Endothelial cell (in vitro differentiated cells): ENCODE measurements at regions not wholly inside any gene's neighbourhood (a gene's known extent, or its start where the extent isn't known, plus 50 kb on each side); places are given as distances from the start of the nearest gene placed in this dataset.

ENCODE experiments used
- DNase-seq: peaks from one replicate; pipeline ENCODE4 v3.0.0; 2021; ENCODE audit warnings: low spot score
- H3K27ac Mint-ChIP-seq: one replicate; pipeline ENCODE4 v1.8.0; 2021; ENCODE audit warnings: mixed read lengths, inconsistent platforms; ENCODE audit not compliant: unreplicated experiment
- H3K27me3 Mint-ChIP-seq: one replicate; pipeline ENCODE4 v1.8.0; 2021; ENCODE audit warnings: mild to moderate bottlenecking, moderate library complexity, mixed read lengths, inconsistent platforms; ENCODE audit not compliant: unreplicated experiment
- H3K36me3 Mint-ChIP-seq: one replicate; pipeline ENCODE4 v1.8.0; 2021; ENCODE audit warnings: mild to moderate bottlenecking, low read depth, mixed read lengths, inconsistent platforms; ENCODE audit not compliant: unreplicated experiment
- H3K4me1 Mint-ChIP-seq: one replicate; pipeline ENCODE4 v1.8.0; 2021; ENCODE audit warnings: mild to moderate bottlenecking, mixed read lengths, inconsistent platforms; ENCODE audit not compliant: unreplicated experiment
- H3K4me3 Mint-ChIP-seq: one replicate; pipeline ENCODE4 v1.8.0; 2021; ENCODE audit warnings: mild to moderate bottlenecking, mixed read lengths, inconsistent platforms; ENCODE audit not compliant: unreplicated experiment
- H3K9me3 Mint-ChIP-seq: one replicate; pipeline ENCODE4 v1.8.0; 2021; ENCODE audit warnings: mixed read lengths, inconsistent platforms; ENCODE audit not compliant: unreplicated experiment
- TF ChIP-seq, protein P1 (sequence below): fragments of 200-600 bp; sonication (generic); IDR thresholded peaks from one replicate; pipeline ENCODE4 v1.5.0; 2021; ENCODE audit warnings: antibody characterized with exemption; ENCODE audit not compliant: unreplicated experiment

DNA sequence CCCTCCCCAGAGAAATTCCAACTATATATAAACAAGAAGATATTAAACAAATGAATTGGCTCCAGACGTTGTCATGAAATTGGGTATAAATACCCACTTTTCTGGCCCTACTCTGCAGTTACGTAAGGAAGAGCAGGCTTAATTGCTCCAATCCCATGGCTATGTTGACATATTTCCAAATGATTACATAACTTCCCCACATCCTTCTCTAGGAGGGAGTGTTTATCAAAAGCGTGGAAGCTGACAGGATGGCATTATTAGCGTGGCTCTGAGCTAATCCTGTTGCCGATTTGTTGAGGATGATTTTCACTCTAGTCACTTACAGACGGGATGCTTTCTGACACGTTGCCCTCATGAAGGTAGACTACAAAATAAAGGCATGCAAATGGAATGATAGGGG, 347.5 kb upstream of the TMCO5A start:
- Mint-ChIP-seq H3K9me3 (no peaks in the 10 kb centered on the region), H3K27ac (no peak overlapping the region), H3K27me3 (peaks cover 1% of the 10 kb centered on the region), H3K4me3 (no peak overlapping the region), H3K36me3 (no peaks in the 10 kb centered on the region), H3K4me1 (peaks cover 18% of the 10 kb centered on the region)
- no peak for DNase-seq
- TF ChIP-seq, protein P1, sequence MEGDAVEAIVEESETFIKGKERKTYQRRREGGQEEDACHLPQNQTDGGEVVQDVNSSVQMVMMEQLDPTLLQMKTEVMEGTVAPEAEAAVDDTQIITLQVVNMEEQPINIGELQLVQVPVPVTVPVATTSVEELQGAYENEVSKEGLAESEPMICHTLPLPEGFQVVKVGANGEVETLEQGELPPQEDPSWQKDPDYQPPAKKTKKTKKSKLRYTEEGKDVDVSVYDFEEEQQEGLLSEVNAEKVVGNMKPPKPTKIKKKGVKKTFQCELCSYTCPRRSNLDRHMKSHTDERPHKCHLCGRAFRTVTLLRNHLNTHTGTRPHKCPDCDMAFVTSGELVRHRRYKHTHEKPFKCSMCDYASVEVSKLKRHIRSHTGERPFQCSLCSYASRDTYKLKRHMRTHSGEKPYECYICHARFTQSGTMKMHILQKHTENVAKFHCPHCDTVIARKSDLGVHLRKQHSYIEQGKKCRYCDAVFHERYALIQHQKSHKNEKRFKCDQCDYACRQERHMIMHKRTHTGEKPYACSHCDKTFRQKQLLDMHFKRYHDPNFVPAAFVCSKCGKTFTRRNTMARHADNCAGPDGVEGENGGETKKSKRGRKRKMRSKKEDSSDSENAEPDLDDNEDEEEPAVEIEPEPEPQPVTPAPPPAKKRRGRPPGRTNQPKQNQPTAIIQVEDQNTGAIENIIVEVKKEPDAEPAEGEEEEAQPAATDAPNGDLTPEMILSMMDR: no peak

DNA sequence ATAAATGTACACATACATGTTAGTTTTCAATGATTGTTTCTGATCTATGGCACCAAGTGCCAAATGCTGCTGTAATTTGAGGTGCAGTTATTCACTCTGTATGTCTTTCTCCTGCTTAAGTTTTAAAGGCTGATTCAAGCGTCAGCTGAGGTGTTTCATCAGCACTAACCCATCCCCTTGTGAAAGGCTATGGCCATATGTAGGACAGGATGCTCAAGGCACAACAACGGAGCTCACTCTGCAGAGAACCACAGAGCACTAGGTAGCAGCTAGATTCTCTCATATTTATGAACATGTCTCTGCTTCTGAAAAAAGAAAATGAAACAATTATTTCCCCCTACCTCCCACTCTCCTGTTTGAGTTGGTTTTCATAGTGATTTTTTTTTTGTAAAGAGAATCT, 340.0 kb upstream of the TMCO5A start:
- H3K9me3 Mint-ChIP-seq: no peaks in the 10 kb centered on the region
- no peak overlapping the region for H3K4me3 Mint-ChIP-seq
- H3K27me3 Mint-ChIP-seq: no peaks in the 10 kb centered on the region
- no peaks in the 10 kb centered on the region for H3K4me1 Mint-ChIP-seq
- TF ChIP-seq, protein P1: no peak
- H3K36me3 Mint-ChIP-seq: no peaks in the 10 kb centered on the region
- no peak for DNase-seq
- no peak overlapping the region for H3K27ac Mint-ChIP-seq

DNA sequence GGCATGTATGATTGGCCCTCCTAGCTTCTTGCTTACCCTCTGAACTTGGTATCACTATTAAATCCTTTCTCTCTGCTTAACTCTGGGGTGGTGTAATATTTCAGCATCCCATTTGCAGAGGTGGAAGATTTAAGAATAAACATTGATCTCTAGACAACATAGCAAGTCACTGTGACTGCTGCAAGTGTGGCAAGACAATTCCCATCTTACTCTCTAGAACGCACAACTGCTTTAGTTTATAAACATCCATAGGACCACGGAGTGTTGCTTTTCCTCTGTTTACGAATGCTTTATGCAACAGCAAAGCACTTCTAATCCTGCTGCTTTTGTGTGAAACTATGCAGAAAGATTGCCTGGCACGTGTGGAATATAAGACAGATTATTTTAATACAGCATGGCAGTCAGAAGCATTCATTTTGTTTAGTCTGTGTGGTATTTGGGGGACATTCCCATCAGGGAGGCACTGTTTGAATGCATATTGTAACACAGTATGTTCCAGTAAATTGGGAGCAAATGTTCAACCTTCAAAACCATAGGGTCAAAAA, 338.9 kb upstream of the TMCO5A start:
- no peak for DNase-seq
- Mint-ChIP-seq H3K9me3 (no peaks in the 10 kb centered on the region), H3K27me3 (no peaks in the 10 kb centered on the region), H3K4me3 (no peak overlapping the region), H3K36me3 (no peaks in the 10 kb centered on the region), H3K4me1 (no peaks in the 10 kb centered on the region), H3K27ac (no peak overlapping the region)
- TF ChIP-seq, protein P1: no peak

DNA sequence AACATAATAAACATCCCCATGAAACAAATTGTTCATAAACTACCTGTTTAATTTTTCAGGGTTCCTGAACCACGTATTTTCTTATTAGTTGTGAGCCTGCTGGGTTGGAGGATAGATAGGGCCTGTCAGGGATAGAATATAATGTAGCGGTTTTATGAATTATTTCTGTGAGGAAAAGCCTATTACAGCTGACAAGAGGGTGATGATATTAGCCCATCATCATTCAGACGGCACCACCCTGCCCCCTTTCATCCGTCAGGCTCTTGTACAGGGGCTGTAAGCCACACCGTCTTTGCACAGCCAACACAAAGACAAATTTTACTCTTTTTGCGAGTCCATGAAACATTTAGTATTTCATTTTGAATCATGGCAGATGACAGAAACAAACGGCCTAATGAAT, 335.3 kb upstream of the TMCO5A start:
- no peaks in the 10 kb centered on the region for H3K36me3 Mint-ChIP-seq
- no peaks in the 10 kb centered on the region for H3K9me3 Mint-ChIP-seq
- no peaks in the 10 kb centered on the region for H3K27me3 Mint-ChIP-seq
- no peak for DNase-seq
- TF ChIP-seq, protein P1: no peak
- no peak overlapping the region for H3K27ac Mint-ChIP-seq
- H3K4me1 Mint-ChIP-seq: no peaks in the 10 kb centered on the region
- no peak overlapping the region for H3K4me3 Mint-ChIP-seq

DNA sequence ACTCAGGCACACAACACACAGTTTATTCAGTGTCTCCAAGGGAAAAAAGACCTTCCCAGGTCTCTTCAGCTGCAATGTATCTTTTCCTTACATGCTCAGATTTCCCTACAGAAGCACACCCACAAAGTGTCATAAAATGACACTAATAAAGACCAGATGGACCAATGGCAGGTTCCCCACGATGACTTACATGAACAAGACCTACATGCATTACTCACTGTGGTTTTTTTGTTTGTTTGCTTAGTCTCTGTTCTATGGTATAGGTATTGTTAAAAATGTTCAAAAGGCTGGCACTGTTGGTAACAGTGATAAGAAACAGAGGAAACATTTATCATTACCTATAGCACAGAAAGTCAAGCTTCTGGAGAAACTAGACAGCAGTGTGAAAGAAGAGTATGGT, 318.2 kb upstream of the TMCO5A start:
- Mint-ChIP-seq H3K27me3 (no peaks in the 10 kb centered on the region), H3K36me3 (no peaks in the 10 kb centered on the region), H3K9me3 (no peaks in the 10 kb centered on the region), H3K4me3 (no peak overlapping the region), H3K4me1 (no peaks in the 10 kb centered on the region), H3K27ac (no peak overlapping the region)
- DNase-seq: no peak
- TF ChIP-seq, protein P1: no peak
